ENCODE measurements at regions not wholly inside any gene's neighbourhood (a gene's known extent, or its start where the extent isn't known, plus 50 kb on each side); places are given as distances from the start of the nearest gene placed in this dataset.

- Histone ChIP-seq H3K27ac (no peak overlapping the region), H3K4me3 (no peak overlapping the region), H3K36me3 (no peaks in the 10 kb centered on the region), H3K9me3 (no peaks in the 10 kb centered on the region), H3K27me3 (no peaks in the 10 kb centered on the region), H3K4me1 (no peaks in the 10 kb centered on the region)
- in situ Hi-C loops (cut with MboI; ENCODE audit: low sequenced_read_pairs in 4 of 4) (no loop called here), intact Hi-C loops (cut with DNase I; ENCODE audit: low total_unique reads) (no loop called here)
- no peak for TF ChIP-seq POLR2A (IDR thresholded peaks at IDR 0.05)
- TF ChIP-seq, protein P1, sequence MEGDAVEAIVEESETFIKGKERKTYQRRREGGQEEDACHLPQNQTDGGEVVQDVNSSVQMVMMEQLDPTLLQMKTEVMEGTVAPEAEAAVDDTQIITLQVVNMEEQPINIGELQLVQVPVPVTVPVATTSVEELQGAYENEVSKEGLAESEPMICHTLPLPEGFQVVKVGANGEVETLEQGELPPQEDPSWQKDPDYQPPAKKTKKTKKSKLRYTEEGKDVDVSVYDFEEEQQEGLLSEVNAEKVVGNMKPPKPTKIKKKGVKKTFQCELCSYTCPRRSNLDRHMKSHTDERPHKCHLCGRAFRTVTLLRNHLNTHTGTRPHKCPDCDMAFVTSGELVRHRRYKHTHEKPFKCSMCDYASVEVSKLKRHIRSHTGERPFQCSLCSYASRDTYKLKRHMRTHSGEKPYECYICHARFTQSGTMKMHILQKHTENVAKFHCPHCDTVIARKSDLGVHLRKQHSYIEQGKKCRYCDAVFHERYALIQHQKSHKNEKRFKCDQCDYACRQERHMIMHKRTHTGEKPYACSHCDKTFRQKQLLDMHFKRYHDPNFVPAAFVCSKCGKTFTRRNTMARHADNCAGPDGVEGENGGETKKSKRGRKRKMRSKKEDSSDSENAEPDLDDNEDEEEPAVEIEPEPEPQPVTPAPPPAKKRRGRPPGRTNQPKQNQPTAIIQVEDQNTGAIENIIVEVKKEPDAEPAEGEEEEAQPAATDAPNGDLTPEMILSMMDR (IDR thresholded peaks at IDR 0.05 in 4 of 5, conservative IDR thresholded peaks at IDR 0.05 in 1 of 5) = no peak
- no peak for ATAC-seq
- no peak for DNase-seq
These were observed 294.9 kb upstream of the IRX1 start for GRCh38 chr5:3300726-3301125.

DNA sequence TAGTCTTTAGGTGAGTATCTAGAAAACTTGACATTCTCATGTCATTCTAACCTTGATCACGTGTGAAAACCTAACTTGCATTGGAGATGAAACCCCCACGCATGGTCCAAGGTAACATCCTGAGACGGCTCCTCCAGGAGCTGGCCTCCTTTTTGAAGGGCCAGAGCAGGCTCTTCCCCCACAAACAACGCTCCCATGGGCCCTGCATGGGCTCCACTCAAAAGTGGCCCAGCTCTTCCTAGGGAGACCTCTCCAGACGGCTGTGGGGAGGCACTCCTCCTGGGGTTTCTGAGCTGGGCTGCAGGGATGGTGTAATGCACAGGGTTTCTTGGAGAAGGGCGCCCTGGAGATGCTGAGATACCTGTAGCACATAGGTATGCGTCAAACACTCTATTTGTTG, 296.2 kb upstream of the IRX1 start:
- H3K36me3 ChIP-seq = no peaks in the 10 kb centered on the region
- in situ Hi-C loops (cut with MboI; ENCODE audit: low sequenced_read_pairs in 4 of 4) (no loop called here), intact Hi-C loops (cut with DNase I; ENCODE audit: low total_unique reads) (no loop called here)
- TF ChIP-seq POLR2A (IDR thresholded peaks at IDR 0.05) = no peak
- TF ChIP-seq, protein P1 (IDR thresholded peaks at IDR 0.05 in 4 of 5, conservative IDR thresholded peaks at IDR 0.05 in 1 of 5) = no peak
- H3K27me3 ChIP-seq = no peaks in the 10 kb centered on the region
- H3K4me1 ChIP-seq = no peaks in the 10 kb centered on the region
- ATAC-seq (no peak), DNase-seq (no peak)
- no peak overlapping the region for H3K27ac ChIP-seq
- no peaks in the 10 kb centered on the region for H3K9me3 ChIP-seq
- H3K4me3 ChIP-seq = no peak overlapping the region

- Histone ChIP-seq H3K4me1 (no peaks in the 10 kb centered on the region), H3K36me3 (no peaks in the 10 kb centered on the region), H3K27me3 (no peaks in the 10 kb centered on the region), H3K4me3 (no peak overlapping the region), H3K27ac (no peak overlapping the region), H3K9me3 (no peaks in the 10 kb centered on the region)
- no peak for DNase-seq
- intact Hi-C loops (cut with DNase I; ENCODE audit: low total_unique reads) (no loop called here), in situ Hi-C loops (cut with MboI; ENCODE audit: low sequenced_read_pairs in 4 of 4) (no loop called here)
- ATAC-seq = no peak
- TF ChIP-seq POLR2A (IDR thresholded peaks at IDR 0.05) = no peak
- TF ChIP-seq, protein P1 (IDR thresholded peaks at IDR 0.05 in 4 of 5, conservative IDR thresholded peaks at IDR 0.05 in 1 of 5) = no peak
These were observed 297.8 kb upstream of the IRX1 start for GRCh38 chr5:3297853-3298252.

- TF ChIP-seq, protein P1 (IDR thresholded peaks at IDR 0.05 in 4 of 5, conservative IDR thresholded peaks at IDR 0.05 in 1 of 5) = no peak
- TF ChIP-seq POLR2A (IDR thresholded peaks at IDR 0.05) = no peak
- H3K9me3 ChIP-seq = no peaks in the 10 kb centered on the region
- ATAC-seq = no peak
- no peaks in the 10 kb centered on the region for H3K4me1 ChIP-seq
- no peaks in the 10 kb centered on the region for H3K27me3 ChIP-seq
- no peaks in the 10 kb centered on the region for H3K36me3 ChIP-seq
- no peak for DNase-seq
- H3K27ac ChIP-seq = no peak overlapping the region
- intact Hi-C loops (cut with DNase I; ENCODE audit: low total_unique reads) (no loop called here), in situ Hi-C loops (cut with MboI; ENCODE audit: low sequenced_read_pairs in 4 of 4) (no loop called here)
- H3K4me3 ChIP-seq = no peak overlapping the region
These were observed 307.3 kb upstream of the IRX1 start for GRCh38 chr5:3288325-3288724.

- no peak for TF ChIP-seq POLR2A (IDR thresholded peaks at IDR 0.05)
- TF ChIP-seq, protein P1 (IDR thresholded peaks at IDR 0.05 in 4 of 5, conservative IDR thresholded peaks at IDR 0.05 in 1 of 5) = no peak
- intact Hi-C loops (cut with DNase I; ENCODE audit: low total_unique reads) = no loop called here
- Histone ChIP-seq H3K27me3 (no peaks in the 10 kb centered on the region), H3K27ac (no peak overlapping the region), H3K36me3 (no peaks in the 10 kb centered on the region), H3K4me1 (no peaks in the 10 kb centered on the region), H3K4me3 (no peak overlapping the region), H3K9me3 (no peaks in the 10 kb centered on the region)
- DNase-seq = no peak
- no peak for ATAC-seq
- in situ Hi-C loops (cut with MboI; ENCODE audit: low sequenced_read_pairs in 4 of 4) = no loop called here
These were observed 308.1 kb upstream of the IRX1 start for GRCh38 chr5:3287516-3287915.
